HG02763 (cell line): ENCODE measurements at regions not wholly inside any gene's neighbourhood (a gene's known extent, or its start where the extent isn't known, plus 50 kb on each side); places are given as distances from the start of the nearest gene placed in this dataset.
"Not testable (repeated sequence)": the region's sequence is repeated elsewhere in the genome, so short reads cannot be mapped to it uniquely, and the experiment has no call there.

Experiments
- ATAC-seq: cut with Tn5 transposase; IDR thresholded peaks from one replicate; pipeline ENCODE4 v1.9.1; 2021; ENCODE audit warnings: mild to moderate bottlenecking, moderate library complexity; ENCODE audit not compliant: unreplicated experiment

DNA sequence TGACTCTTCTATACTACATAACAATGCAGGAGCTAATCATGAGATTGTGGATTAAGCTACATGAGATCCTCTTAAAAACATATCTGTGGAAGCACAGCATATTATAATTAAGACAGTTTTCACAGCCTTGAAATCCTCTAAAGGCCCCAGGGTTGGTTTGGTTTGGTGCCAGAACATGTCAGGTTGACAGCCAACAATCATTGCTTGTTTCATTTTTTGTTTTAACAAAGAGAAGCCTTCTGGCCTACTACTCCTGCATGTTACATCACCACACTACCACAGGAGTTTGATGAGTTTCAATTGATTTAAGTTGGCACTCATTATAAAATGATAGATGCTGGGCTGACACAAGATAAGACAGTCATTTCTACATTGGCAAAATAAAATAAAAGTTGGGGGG, 255.9 kb upstream of the ERBB4 start:
- no peak for ATAC-seq

DNA sequence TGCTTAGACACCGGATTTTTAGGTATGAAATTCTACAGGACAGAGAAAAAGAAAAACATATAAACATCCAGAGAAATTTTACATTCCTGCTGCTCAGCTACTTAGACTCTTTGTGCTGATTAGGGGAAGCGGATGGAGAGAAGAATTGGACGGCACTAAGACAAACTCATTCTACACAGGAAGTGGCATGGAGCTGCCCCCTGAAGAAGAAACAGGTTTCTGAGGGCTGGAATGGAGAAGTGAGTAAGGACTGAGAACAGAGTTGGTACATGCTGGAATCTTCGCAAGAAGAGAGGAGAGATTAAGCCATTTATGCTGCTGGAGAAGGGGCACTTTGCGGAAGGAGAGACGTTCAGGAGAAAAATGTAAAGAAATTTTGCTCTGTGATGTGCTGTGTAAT, 253.0 kb upstream of the ERBB4 start:
- ATAC-seq = no peak

DNA sequence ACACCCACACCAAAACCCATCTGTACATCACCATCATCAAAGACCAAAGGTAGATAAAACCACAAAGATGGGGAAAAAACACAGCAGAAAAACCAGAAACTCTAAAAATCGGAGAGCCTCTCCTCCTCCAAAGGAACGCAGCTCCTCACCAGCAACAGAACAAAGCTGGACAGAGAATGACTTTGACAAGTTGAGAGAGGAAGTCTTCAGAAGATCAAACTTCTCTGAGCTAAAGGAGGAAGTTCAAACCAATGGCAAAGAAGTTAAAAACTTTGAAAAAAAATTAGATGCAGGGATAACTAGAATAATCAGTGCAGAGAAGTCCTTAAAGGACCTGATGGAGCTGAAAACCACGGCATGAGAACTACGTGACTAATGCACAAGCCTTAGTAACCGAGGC, 247.5 kb upstream of the ERBB4 start:
- not testable (repeated sequence) for ATAC-seq

DNA sequence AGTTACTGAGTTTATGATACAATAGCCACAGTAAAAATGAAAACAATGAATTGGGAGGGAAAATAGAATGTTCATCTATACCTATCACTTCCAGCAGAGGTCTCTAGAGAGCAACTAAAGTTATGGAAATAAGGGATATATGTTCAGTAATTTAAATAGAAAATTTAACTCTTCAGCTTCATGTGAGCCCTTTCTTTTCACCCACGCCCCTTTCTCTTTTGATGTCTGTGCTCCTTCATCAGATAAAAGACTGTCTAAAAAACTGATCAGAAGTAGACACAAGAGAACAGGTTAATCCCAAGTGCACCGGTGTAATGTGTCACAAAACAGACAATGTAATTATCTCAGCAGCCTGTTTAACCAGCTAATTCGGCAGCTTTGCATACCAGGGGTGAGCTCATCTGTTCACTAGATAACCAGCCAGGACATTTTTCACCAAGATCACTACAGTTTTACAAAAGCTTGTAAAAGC, 238.5 kb upstream of the ERBB4 start:
- ATAC-seq = peak; percentile 67

DNA sequence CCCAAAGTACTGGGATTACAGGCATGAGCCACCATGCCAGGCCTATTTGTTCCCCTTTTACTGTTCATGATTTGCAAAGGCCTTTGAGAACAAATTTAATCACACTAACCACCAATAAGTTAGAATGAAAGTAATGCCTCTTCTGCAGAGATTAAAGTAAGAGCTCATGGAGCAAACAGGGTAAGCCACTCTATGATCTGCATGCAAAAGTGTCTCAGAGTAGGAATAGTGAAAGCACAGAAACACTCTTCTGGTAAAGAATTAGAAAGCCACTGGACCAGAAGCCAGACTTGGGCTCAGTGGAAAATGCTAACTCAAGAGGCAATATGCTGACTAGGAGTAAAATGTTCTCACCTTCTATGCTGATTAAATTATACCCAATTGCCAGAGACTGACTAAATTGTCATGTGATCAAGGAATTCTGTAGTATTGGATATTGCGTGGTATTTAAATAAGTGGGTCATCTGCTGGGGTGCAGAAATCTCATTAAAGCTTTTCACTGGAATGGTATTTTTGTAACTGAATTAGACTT, 235.3 kb upstream of the ERBB4 start:
- ATAC-seq = no peak

DNA sequence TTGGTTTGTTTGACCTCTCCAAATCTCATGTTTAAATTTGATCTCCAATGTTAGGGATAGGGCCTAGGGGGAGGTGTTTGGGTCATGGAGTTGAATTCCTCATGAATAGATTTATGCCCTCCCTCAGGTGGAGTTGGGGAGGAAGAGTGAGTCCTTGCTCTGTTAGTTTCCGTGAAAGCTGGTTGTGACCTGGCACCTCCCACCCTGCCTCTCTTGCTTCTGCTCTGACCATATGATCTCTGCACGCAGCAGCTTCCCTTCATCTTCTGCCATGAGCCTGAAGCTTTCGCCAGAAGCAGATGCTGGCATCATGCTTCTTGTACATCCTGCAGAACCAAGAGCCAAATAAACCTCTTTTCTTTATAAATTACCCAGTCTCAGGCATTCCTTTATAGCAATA, 231.6 kb upstream of the ERBB4 start:
- ATAC-seq = no peak

DNA sequence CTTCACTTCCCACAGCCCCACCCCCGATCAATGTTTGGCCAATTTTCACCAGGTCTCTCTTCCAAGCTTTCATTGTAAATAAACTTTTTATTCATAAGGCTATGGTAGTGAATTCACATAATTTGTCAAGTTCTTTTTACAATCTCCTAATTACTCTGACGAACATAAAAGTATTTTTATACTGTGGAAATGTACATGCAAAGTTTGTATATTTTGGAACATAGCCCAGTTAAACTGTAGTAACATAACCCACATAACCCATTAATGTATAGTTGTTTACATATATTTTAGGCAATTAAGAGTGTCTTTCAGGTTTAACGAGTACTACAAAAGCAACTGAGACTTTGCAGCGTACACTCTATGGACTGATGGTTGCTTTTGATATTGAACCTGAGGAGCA, 228.3 kb upstream of the ERBB4 start:
- no peak for ATAC-seq

DNA sequence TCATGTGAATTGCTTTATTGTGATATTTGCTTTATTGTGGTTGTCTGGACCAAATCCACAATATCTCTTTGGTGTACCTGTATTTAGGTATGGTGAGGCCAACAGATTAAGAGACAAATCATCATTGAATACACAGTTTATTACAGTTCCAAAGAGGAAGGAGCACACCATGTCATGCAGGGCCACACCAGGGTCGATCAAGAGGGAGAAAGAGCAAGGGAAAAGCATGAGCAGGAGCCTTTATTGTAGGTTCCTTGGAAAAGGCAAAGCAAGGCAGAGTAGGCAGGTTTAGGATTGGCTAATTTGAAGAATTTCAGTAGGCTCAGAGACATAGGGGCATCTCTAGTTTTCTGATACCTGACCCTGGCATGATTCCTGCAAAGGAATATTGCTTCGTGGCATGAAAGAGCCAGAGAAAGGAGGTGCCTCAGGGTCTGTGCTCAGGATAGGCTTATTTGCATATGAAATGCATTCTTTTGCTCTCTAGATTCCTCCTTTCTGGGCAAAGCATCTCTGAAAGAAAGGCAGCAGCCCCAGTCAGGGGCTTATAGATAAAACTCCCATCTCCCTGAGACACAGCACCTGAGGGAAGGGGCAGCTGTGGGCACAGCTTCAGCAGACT, 214.2 kb upstream of the ERBB4 start:
- ATAC-seq = no peak

DNA sequence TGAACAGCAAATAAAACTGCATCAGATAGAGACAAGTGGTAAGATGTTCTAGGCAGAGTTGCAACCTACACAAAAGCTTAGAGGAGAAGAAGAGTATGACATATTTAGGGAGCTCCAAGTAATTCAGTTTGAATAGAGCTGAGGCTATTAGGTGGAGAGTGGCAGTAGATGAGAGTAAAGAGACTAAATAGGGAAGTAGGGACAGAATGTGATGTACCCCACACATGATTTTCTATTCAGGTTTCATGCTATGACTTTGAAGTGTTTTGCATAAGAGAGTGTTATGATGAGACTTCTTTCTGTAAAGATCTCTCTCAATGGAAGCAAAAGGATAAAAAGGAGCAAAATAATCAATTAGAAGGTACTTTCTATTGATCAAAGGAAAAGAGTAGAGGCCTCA, 206.8 kb upstream of the ERBB4 start:
- ATAC-seq = peak; percentile 67

DNA sequence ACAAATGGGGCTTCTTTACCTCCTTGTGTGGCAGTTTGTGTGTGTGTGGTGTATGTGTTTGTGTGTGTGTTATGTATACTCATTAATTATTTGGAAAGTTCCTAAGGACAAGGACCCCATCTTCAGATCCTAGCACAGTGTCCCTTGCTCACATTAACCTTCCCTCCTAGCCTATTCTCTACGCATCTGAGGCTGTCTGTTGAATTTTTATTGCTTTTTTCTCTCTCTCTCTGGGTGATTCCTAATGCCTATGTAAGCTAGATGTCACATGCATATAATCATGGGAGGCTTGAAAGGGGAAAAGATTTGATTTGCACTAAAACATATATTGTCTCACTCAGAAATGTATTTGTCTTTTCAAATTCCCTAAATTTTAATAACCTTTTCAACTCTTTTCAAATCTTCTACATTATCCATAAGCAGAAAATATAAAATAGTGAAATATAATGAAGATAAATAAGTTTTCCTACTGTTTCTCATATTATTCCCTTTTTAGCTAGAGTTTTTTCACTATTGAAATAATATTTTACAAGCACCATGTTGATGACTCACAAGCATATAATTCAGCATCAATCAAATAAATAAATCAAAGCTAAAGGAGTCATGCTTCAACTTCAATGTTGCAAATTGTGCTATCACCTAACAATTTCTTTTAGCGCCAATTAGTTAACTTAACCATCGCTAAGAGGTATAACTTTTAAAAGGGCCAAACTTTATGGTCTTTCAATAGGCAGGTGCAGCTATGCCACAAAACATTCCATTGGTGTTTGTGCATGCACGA, 199.0 kb upstream of the ERBB4 start:
- ATAC-seq = no peak

DNA sequence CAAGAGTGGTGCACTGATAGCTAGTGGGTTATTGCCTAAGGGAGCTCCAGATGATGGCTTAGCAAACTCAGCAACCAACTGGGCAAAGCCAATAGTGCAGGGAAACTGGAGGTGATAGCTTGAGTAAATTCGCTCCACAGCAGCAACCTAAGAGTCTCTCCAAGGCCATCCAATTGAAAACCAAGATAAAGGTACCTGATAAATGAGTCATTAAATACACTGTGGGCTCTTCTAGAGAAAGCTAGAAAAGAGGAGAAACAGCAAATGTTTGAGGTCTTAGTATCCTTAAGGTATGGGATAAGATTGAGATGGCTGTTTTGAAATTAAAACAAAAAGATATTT, 197.8 kb upstream of the ERBB4 start:
- ATAC-seq = no peak

DNA sequence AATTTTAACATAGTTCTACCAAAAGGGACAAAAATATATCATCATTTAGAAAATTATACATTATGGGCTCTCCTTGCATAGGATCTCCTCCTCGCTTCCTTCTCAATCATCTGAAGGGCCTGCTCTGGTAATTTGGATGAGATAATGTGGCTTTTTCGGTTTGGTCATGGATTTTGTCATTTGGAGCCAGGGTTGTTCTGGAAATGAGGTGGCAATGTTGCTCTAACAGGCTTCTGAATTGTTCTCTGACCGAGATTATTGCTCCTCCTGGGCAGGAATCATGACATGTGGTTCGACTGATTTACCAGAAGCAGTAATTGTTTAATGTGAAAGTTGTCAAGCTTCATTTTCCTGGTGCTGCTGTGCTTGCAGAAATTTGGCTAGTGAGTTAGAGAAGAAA, 194.7 kb upstream of the ERBB4 start:
- ATAC-seq = no peak

DNA sequence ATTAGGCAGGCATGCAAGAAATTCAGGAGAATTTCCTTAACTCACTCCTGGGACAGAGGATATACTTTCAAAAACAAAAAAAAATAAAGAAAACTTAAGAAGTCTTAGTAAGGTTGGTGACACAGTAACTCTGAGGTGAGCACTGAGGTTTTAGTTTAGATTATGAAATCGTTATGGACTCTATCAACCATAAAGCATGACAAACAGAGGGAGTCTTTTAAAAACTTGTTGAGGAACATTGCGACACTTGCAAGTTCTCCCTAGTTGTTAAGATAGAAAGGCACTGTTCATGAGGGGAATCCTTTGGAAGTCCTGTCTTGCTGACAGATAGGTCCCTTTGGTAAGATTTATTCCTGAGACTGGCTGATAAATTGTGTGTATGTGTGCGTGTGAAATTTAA, 194.3 kb upstream of the ERBB4 start:
- ATAC-seq = no peak

DNA sequence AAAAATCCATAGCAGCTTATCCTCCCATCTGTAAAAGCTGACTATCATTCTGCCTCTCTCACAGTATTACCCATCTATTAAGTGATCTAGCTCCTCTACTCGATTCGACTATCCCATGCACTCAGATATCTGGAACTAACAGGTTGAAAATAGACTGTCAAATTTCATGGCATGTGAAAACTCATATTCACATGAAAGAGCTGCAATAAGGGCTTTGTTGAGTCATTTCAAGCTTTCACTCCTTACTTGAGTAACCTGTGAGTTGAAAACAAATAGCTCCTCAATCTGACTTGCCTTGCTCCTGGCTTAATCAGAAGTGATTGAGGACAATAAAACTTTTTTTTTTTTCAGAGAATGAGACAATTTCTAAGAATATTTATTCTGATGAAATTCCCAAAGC, 192.4 kb upstream of the ERBB4 start:
- peak; percentile 72 for ATAC-seq

DNA sequence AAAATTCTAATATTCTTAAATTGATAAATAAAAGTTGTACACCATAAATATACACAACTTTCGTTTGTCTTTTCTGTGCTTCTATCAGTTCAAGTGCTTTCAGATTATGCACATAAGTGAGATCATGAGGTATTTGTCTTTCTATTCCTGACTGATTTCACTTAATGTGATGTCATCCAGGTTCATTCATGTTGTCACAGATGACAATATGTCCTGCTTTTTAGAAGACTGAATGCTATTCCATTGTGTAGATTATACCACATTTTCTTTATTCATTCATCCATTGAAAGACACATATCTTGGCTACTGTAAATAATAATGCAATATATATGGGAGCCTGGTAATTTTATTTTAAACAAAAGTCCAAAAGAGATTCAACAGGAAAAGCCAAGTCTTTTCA, 190.1 kb upstream of the ERBB4 start:
- ATAC-seq = no peak

DNA sequence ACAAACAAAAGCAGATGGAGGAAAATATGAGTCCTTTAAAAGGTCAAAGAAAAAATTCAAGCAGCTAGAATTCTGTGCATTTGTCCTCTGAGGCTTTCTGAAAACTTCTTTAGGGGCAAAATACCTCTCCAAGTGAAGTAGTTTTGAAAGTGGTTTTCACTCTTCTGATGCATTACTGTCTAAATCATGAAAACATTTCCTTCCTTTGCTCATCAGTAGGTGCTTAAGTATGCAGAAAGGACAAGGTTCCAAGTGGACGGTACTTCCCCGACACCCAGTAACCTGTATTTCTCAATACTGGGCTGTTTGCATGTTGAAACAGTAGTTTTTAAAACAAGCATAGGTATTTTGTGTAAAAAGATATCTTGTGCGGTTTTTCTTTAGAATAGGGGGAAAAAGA, 189.1 kb upstream of the ERBB4 start:
- ATAC-seq = no peak

DNA sequence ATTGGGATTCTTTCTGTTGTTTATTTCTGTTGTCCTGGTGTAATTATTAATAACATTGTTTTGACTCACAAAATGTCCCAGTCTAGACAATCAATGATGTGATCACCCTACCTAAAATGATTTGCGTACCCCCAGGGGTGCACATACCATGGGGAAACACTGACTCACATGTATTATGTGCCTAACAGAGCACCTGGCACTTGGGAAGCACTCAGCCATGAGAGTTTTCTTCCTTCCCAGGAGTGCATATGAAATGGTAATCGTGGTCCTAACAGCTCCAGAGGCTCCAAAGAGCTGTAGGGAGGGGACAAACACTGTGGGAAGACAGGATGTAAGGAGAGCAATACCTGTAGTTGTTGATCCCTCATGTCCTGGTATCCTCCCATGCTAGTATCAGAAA, 187.8 kb upstream of the ERBB4 start:
- ATAC-seq = no peak

DNA sequence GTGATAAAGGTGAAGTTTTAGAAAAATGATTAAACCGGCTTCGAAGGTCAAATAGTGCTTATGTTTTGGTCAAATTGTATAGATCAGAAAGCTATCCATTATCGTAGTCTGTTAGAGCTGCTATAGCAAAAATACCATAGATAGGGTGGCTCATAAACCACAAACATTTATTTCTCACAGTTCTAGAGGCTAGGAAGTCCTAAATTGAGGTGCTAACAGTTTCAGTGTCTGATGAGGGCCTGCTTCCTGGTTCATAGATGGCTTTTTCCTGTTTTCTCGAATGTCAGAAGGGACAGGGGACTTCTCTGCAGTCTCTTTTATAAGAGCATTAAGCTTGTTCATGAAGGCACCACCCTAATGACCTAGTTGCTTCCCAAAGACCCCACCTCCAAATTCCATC, 186.6 kb upstream of the ERBB4 start:
- no peak for ATAC-seq

DNA sequence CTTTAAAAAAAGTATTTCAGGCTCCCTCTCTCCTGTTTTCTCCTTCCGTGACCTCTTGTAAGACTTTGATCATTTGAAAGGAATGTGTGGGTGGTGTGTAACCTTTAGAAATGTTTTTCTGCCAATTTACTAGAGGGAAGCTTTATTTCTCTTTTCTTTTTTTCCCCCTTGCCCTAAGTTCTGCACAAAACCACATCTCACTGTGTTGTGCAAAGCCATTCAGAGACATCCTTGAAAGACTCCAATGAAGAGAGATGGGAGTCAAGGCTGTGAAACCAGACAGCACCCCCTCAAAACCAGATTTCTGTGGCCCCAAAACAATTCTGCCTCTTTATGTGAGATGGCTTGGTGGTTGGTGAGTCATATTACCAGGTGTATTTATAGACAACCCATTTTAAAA, 184.6 kb upstream of the ERBB4 start:
- no peak for ATAC-seq

DNA sequence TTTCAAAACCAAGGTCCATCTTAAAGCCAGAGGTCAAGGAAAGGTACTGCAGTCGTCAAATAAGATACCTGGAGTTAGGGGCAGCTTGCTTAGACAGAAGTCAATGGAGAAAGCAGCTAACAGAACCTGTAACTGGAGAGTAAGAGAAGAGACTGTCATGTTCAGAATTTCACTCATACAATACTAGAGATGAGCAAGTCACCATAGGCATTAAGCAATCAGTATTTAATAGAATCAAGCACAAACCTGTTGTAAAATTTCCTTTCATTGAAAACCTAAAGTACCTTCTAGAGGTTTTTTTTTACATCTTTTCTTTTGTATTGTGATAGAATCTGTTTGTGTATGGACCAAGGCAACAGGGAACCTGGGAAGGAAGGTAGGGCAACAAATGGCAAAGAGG, 183.4 kb upstream of the ERBB4 start:
- no peak for ATAC-seq

DNA sequence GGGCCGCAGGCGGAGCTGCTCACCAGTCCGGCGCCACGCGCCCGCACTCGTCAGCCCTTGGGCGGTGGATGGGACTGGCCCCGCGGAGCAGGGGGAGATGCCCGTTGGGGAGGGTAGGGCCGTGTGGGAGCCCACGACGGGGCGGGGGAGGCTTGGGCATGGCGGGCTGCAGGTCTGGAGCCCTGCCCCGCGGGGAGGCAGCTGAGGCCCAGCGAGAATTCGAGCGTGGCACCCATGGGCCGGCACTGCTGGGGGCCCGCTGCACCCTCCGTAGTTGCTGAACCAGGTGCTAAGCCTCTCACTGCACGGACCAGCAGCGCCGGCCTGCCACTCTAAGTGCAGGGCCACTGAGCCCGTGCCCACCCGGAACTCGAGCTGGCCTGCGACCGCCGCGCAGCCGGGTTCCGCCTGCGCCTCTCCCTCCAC, 182.4 kb upstream of the ERBB4 start:
- no peak for ATAC-seq

DNA sequence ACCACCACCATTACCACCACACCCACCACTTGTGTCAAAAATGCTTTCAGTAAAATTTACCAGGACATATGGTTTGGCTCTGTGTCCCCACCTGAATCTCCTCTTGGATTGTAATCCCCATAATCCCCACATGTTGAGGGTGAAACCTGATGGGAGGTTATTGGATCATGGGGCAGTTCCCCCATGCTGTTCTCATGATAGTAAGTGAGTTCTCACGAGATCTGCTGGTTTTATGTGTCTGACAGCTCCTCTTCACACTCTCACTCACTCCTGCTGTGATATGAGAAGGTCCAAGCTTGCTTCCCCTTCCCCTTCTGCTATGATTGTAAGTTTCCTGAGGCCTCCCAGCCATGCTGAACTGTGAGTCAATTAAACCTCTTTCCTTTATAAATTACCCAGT, 176.8 kb upstream of the ERBB4 start:
- not testable (repeated sequence) for ATAC-seq

DNA sequence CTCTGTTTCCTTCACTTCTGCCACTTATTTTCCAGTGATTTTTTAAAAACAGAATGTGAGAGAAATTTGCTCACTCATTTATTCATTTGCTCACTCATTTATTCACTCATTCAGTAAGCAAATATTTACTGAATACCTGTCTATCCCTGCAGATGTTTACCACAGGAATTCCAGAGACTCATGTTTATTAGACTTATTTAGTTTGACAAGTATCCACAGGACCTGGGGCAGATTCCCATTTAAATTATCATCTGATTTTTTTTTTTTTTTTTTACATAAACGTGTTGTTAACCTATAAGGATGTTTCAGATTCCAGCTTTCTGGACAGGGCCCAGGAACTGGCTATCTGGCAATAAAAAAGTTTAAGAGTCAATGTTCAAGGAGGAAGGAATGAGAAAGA, 175.1 kb upstream of the ERBB4 start:
- no peak for ATAC-seq
